Activated CD4-positive, alpha-beta T cell treated with anti-CD3 and anti-CD28 coated beads, Interleukin-2, amount 50 U/mL, for 4 hours (primary cell): ENCODE measurements at regions not wholly inside any gene's neighbourhood (a gene's known extent, or its start where the extent isn't known, plus 50 kb on each side); places are given as distances from the start of the nearest gene placed in this dataset.

Experiments
- DNase-seq, 2 experiments: peaks; one replicate each; pipeline ENCODE4 v3.0.0-alpha.2; 2020

GRCh38 chr1:96998466-96998865 is 276.9 kb downstream of the PTBP2 start:
- no peak for DNase-seq

DNA sequence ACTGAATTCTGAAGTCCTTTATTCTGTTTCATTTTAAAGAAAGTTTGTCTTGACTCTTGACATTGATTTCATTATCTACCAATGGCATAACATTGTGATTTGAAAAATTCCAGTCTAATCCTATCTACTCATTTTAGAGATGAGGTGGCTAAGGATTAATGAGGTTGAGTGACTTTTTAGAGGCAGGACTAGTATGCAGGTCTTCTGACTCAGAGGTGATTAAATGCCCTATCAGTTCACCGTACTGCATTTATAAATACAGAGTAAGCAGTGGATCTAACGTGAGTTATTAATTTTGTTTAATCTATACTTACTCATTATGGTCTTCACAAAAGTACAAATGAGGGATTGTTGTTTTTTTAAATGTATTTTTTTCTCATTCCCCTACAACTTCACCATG is 277.6 kb downstream of the PTBP2 start:
- no peak for DNase-seq

DNA sequence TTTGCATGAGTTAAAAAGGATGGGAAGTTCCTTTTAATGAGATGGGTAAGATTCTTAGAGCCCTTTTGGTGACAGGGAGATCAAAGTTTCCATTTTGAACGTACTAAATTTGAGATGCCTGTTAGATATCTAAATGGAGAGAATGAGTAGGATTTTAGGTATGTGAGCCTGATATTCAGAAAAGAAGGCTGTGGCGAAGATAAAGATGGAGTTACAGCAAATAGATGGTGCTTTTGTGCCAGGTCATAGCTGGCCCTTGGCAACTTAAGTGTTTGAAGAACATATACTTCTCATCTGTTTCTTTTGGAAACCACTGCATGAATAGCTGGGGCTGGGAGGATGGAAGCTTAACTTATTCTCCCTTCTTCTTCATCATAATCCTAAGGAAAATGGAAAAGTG is 282.5 kb downstream of the PTBP2 start:
- DNase-seq, result no peak

DNA sequence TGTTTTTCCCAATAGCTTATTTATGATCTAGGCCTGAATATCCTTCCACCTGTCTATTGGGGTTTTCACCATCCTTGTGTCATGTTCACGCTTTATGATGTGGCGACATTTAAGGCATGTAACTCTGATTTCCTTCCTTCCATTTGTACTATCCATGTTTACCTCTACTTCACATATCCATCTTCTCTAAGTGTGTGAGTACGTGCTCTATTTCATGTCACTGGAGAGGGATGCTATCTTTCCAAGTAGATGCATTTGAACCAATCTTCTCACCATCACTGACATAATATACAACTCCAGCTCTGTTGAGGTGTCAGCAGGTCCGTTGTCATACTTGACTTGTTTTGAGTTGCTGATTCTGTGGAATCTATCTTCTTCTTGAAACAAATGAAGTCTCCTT is 283.2 kb downstream of the PTBP2 start:
- DNase-seq, result no peak

DNA sequence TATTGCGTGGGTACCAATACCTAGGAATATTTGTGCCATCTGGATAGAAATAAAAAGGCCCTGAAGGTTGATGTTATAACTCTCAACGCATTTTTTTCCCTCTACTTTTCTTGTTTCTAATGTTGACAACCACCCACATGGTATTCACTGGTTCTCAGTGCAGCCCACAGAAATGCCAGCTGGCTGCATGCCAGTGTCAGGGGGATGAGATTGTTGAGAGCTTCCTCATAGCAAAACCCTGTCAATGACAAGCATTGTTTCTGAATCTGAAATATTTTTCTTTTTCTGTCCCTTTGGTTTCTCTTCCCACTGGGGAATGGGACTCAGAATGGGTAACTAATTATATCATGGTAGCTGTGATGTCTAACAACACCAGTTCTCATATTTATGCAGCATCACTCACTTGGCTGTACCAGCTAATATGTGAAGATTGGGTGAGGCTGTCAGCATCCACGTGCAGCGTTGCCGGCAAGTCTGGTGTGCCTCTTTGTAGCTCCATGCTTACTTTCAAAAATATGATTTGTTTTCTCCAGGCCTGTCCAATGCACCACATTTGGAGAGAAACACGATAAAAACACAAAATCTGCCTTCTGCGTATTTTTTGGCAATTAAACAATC is 284.6 kb downstream of the PTBP2 start:
- DNase-seq, result no peak

- no peak for DNase-seq
Measured at GRCh38 chr1:97007840-97008604, 286.4 kb downstream of the PTBP2 start.

GRCh38 chr1:97010566-97011264 is 289.1 kb downstream of the PTBP2 start:
- no peak for DNase-seq

GRCh38 chr1:97013136-97013535 is 291.6 kb downstream of the PTBP2 start:
- DNase-seq, result no peak

GRCh38 chr1:97013941-97014340 is 292.4 kb downstream of the PTBP2 start:
- no peak for DNase-seq

GRCh38 chr1:97014426-97014825 is 292.8 kb downstream of the PTBP2 start:
- no peak for DNase-seq

- DNase-seq, result no peak
Measured at GRCh38 chr1:97017895-97018294, 296.3 kb downstream of the PTBP2 start.
